Peyer's patch (tissue), 4 donors: ENCODE measurements at regions not wholly inside any gene's neighbourhood (a gene's known extent, or its start where the extent isn't known, plus 50 kb on each side); places are given as distances from the start of the nearest gene placed in this dataset.

ENCODE experiments used
- DNase-seq, 3 donors: peaks; one replicate each; pipeline ENCODE4 v3.0.0-alpha.2; 2017 to 2019
- H3K27ac ChIP-seq, 4 donors: fragments of 200-600 bp; sonication (generic); one replicate each; pipeline ENCODE4 v1.5.1; 2016 to 2019
- H3K27me3 ChIP-seq, 2 donors: fragments of 200-600 bp; sonication (generic); one replicate each; pipeline ENCODE4 v1.5.1; 2019
- H3K36me3 ChIP-seq, 3 donors: fragments of 200-600 bp; sonication (generic); one replicate each; pipeline ENCODE4 v1.5.1; 2016 to 2019
- H3K4me1 ChIP-seq, 4 donors: fragments of 200-600 bp; sonication (generic); one replicate each; pipeline ENCODE4 v1.5.1; 2016 to 2019
- H3K4me3 ChIP-seq, 4 donors: fragments of 200-600 bp; sonication (generic); 1 replicate in 3 of 4; 2 replicates in 1 of 4; pipeline ENCODE4 v1.5.1; 2016 to 2019; ENCODE audit warnings: mild to moderate bottlenecking in 1 of 4
- H3K9me3 ChIP-seq, 4 donors: fragments of 200-600 bp; sonication (generic); one replicate each; pipeline ENCODE4 v1.5.1; 2016 to 2019; ENCODE audit warnings: mild to moderate bottlenecking in 1 of 4
- POLR2A ChIP-seq, 2 donors: fragments of 450-650 bp; IDR thresholded peaks; one replicate each; pipeline ENCODE4 v1.5.1; 2017; ENCODE audit warnings: antibody characterized with exemption in 2 of 2, mild to moderate bottlenecking in 2 of 2, moderate library complexity in 2 of 2
- TF ChIP-seq, protein P1 (sequence below), 6 experiments: fragments of 450-650 bp in 4 of 6; fragments of 200-600 bp in 2 of 6; sonication (generic) in 1 of 6; IDR thresholded peaks; one replicate each; pipeline ENCODE4 v1.5.1; 2017 to 2019; ENCODE audit warnings: antibody characterized with exemption in 6 of 6, mild to moderate bottlenecking in 3 of 6, moderate library complexity in 1 of 6

- Histone ChIP-seq H3K4me3 (no peak overlapping the region), H3K36me3 (no peaks in the 10 kb centered on the region), H3K27ac (no peak overlapping the region), H3K9me3 (no peaks in the 10 kb centered on the region), H3K27me3 (no peaks in the 10 kb centered on the region), H3K4me1 (peaks cover 0 to 16% (median 6%) of the 10 kb centered on the region in 4 donors)
- no peak for TF ChIP-seq POLR2A (IDR thresholded peaks at IDR 0.05)
- TF ChIP-seq, protein P1, sequence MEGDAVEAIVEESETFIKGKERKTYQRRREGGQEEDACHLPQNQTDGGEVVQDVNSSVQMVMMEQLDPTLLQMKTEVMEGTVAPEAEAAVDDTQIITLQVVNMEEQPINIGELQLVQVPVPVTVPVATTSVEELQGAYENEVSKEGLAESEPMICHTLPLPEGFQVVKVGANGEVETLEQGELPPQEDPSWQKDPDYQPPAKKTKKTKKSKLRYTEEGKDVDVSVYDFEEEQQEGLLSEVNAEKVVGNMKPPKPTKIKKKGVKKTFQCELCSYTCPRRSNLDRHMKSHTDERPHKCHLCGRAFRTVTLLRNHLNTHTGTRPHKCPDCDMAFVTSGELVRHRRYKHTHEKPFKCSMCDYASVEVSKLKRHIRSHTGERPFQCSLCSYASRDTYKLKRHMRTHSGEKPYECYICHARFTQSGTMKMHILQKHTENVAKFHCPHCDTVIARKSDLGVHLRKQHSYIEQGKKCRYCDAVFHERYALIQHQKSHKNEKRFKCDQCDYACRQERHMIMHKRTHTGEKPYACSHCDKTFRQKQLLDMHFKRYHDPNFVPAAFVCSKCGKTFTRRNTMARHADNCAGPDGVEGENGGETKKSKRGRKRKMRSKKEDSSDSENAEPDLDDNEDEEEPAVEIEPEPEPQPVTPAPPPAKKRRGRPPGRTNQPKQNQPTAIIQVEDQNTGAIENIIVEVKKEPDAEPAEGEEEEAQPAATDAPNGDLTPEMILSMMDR (IDR thresholded peaks at IDR 0.05): no peak
- DNase-seq: no peak
These were observed 229.6 kb upstream of the ID2 start for GRCh38 chr2:8452296-8452695.

DNA sequence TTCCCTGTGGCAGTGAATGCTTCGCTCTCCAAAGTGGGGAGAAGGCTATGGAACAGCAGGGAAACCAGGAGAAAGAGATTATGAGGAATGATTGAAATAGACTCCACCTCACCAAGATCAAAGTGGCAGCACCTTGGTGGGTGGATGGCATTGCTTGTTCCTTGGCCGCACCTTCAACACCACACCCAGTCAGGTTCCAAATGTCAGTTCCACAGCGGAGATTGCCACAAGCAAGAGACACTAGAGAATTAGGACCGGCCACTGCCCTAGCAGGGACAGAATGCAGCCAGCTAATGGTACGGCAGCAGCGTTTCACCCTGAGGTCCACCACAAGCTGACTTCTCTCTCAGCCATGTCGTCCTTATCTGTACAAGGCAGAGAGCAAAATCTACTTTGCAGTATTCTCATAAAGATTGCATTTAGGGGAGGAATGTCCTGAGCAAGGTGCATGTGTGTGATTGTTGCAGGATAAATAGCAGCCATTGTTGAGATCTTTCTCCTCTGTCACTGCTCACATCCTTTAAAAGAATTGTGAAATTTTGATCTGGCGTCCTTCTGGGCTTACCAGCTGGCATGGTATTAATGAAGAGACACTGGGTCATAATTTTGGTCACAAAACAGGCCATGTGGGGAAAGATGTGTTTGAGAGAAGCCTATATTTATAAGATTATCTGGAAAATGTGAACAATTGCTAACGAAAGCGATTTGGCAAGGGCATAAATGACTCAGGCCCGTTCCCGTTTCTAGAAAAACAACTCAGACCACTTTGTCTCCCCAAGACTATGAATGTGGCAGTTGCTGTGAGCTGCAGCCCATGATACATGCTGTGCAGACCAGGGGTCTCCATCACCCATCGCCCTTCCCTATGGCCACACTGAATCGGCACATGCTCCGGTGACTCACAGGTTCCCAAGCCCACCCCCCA, 228.6 kb upstream of the ID2 start:
- peaks cover 0 to 19% (median 7%) of the 10 kb centered on the region in 4 donors for H3K4me1 ChIP-seq
- TF ChIP-seq POLR2A (IDR thresholded peaks at IDR 0.05): no peak
- TF ChIP-seq, protein P1 (IDR thresholded peaks at IDR 0.05): no peak
- H3K27me3 ChIP-seq: no peaks in the 10 kb centered on the region
- H3K27ac ChIP-seq: peak overlapping the region in 1 of 4 donors; percentile 39
- H3K36me3 ChIP-seq: no peaks in the 10 kb centered on the region
- H3K4me3 ChIP-seq: no peak overlapping the region
- peak in 1 of 3 donors; percentile 61 for DNase-seq
- H3K9me3 ChIP-seq: no peaks in the 10 kb centered on the region

- Histone ChIP-seq H3K27ac (no peak overlapping the region), H3K4me3 (no peak overlapping the region), H3K27me3 (no peaks in the 10 kb centered on the region), H3K36me3 (no peaks in the 10 kb centered on the region), H3K4me1 (peaks cover 0 to 19% (median 7%) of the 10 kb centered on the region in 4 donors), H3K9me3 (no peaks in the 10 kb centered on the region)
- DNase-seq: no peak
- no peak for TF ChIP-seq POLR2A (IDR thresholded peaks at IDR 0.05)
- TF ChIP-seq, protein P1 (IDR thresholded peaks at IDR 0.05): no peak
These were observed 228.0 kb upstream of the ID2 start for GRCh38 chr2:8453904-8454302.

- no peaks in the 10 kb centered on the region for H3K27me3 ChIP-seq
- H3K36me3 ChIP-seq: no peaks in the 10 kb centered on the region
- H3K4me3 ChIP-seq: no peak overlapping the region
- DNase-seq: no peak
- peak overlapping the region in 1 of 4 donors; percentile 26 for H3K27ac ChIP-seq
- peaks cover 0 to 19% (median 7%) of the 10 kb centered on the region in 4 donors for H3K4me1 ChIP-seq
- TF ChIP-seq, protein P1 (IDR thresholded peaks at IDR 0.05): no peak
- no peak for TF ChIP-seq POLR2A (IDR thresholded peaks at IDR 0.05)
- no peaks in the 10 kb centered on the region for H3K9me3 ChIP-seq
These were observed 227.1 kb upstream of the ID2 start for GRCh38 chr2:8454797-8455196.

DNA sequence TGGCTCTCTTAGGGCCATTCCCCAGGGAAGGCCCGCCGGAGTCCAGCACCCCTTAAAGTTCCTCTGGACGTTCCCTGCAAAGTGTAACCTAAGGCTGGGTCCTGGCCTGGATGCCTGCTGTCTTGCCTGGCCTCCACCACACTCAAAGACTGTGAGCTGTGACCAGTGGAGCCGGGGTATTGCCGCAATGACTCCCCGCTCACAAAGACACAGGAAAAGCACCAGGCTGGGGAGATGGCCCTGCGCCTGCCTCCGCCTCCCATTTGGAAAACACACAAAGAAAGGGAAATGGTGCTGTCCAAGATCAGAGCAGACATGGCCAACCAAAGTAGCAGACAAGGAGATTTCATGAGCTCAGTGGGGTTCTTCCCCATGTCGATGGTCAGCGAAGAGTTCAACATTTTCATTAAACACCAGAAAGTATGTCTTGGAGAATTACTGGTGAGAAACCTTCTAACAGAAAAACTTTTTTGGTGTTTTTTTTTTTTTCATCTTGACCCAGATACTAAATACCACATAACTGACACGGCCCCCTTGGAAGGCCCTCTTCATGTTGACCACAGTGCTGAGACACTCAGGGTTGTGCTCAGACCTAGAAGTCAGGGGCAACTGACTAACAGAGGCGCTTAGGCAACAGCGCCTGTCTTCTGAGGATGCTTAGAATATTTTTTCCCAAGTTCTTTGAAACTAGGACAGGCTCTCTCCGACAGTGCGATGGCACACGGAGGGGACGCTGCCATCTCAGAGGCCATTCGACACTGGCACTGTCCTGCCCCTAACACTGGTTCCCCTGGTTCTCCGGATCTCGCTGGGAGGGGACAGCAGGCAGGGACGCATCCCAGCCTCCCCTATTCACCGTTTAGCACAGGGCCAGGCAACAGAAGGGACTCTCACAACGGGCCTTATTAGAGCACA, 226.4 kb upstream of the ID2 start:
- H3K36me3 ChIP-seq: no peaks in the 10 kb centered on the region
- peak overlapping the region; percentile 26 to 64 (median 49) for H3K27ac ChIP-seq
- peak in 1 of 3 donors; percentile 38 for DNase-seq
- peaks cover 0 to 19% (median 7%) of the 10 kb centered on the region in 4 donors for H3K4me1 ChIP-seq
- no peak overlapping the region for H3K4me3 ChIP-seq
- no peaks in the 10 kb centered on the region for H3K27me3 ChIP-seq
- no peaks in the 10 kb centered on the region for H3K9me3 ChIP-seq
- TF ChIP-seq, protein P1 (IDR thresholded peaks at IDR 0.05): no peak
- no peak for TF ChIP-seq POLR2A (IDR thresholded peaks at IDR 0.05)
